Skin of body (tissue), 1 donor: ENCODE measurements at regions not wholly inside any gene's neighbourhood (a gene's known extent, or its start where the extent isn't known, plus 50 kb on each side); places are given as distances from the start of the nearest gene placed in this dataset.
"Not testable (repeated sequence)": the region's sequence is repeated elsewhere in the genome, so short reads cannot be mapped to it uniquely, and the experiment has no call there.

Source experiments
- DNase-seq: peaks from one replicate; lab custom pipeline; 2025; lab: John Stamatoyannopoulos, UW

DNA sequence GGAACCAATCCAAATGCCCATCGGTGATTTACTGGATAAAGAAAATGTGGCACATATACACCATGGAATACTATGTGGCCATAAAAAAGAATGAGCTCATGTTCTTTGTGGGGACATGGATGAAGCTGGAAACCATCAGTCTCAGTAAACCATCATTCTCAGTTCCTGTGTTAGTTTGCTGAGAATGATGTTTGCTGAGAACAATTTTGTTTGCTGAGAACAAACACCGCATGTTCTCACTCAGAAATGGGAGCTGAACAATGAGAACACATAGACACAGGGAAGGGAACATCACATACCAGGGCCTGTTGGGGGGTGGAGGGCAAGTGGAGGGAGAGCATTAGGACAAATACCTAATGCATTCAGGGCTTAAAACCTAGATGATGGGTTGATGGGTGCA, 185.5 kb downstream of the ANXA1 start:
- not testable (repeated sequence) for DNase-seq

DNA sequence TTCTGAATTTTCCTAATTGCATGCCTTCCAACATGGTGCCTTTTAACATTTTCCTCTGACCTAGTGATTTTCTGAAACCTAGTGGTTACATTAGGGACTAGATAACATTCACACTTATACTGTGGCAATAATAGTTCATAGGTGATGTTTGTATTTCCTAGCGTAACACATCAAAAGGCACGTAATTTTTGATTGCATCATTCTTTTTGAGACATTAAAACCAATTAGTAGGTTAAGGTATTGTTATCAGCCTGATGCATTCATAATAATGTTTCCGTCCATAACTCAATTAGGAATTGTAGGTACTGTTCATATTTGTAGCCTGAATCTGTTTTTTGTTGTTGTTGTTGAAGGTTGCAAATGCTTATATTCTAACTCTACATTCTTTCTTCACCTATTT, 192.4 kb downstream of the ANXA1 start:
- DNase-seq: no peak

GRCh38 chr9:73347123-73347522, 195.5 kb downstream of the ANXA1 start:
- no peak for DNase-seq

- DNase-seq: no peak
Observed at GRCh38 chr9:73347720-73348119, 196.1 kb downstream of the ANXA1 start.

DNA sequence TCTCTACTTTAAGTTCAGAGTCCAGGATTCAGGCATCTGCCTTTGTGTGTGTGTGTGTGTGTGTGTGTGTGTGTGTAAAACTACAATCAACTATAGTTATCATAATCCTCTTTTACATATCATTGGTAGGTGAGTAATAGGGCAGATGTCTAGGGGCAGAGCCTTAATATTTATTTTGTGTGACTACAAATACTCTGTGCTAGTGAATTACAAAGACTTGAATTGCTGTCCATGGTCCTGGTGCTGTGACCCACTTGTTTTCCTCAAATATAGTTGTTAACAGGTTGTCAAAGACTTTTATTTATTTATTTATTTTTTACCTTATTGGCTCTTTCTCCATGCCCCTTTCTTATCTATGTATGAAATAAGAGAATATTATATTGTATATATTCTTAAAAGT, 196.8 kb downstream of the ANXA1 start:
- no peak for DNase-seq

DNA sequence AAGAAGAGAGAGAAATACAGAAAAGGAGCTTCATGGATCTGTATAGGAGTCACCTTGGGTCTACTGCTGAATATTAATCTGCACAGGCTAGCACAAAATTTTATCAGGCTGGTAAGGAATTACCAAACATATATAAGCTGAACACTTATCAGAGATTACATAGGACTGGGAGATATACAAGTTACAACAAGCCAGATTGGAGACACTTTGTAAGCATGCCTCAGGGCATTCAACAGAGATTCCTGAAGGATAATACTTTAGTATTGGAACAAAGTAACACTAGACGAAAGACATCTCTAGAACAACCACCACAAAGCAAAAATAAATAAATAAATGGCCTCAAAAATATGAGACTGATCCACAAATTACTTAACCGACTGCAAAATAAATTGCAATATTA, 197.8 kb downstream of the ANXA1 start:
- no peak for DNase-seq

DNA sequence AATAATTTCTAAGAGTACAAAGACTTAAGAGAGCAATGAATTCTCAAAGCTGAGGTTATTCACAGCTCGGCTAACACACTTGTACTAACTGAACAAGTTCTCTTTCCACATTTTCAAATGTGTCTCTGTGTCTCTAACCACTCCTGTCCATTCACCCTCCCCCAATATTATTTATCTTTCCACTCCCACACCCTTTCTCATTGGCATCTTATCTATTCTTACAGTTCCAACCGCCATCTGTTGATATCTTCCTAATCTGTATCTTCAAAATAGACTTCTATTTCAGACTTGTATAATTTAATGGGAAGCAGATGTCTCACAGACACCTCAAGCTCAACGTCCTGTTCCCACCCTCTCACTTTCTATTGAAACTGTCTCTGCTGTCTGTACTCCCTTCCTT, 205.9 kb downstream of the ANXA1 start:
- DNase-seq: no peak

DNA sequence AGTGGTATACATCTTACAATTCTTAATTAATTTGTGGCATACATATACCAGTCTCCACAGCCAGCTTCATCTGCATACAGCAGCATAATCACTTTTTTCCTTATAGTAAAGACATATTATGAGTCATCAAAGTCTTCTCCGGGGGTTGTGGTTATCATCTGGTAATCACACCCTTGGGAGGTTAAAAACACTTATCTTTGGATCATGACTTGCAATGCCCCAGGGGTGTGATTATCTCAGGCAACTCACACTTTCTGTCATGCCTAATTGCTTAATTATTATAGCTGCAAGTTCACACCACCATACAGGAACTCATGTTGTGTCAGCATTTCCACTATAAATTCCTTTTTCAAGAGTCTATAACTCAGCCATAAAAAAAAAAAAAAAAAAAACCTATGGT, 218.4 kb downstream of the ANXA1 start:
- no peak for DNase-seq

DNA sequence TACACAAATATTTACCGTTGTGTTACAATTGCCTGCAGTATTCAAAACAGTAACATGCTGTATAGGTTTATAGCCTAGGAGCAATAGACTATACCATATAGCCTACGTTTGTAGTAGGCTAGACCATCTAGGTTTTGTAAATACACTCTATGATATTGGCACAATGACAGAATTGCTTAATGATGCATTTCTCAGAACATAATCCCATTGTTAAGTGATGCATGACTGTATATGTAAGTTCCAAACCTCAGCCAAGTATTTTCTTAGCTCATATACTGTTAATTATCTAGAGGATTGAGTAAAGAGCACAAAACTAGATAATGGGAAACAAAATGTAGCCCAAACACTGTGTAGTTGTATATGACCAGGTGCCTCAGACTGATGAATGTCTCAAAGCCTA, 220.1 kb downstream of the ANXA1 start:
- DNase-seq: no peak

DNA sequence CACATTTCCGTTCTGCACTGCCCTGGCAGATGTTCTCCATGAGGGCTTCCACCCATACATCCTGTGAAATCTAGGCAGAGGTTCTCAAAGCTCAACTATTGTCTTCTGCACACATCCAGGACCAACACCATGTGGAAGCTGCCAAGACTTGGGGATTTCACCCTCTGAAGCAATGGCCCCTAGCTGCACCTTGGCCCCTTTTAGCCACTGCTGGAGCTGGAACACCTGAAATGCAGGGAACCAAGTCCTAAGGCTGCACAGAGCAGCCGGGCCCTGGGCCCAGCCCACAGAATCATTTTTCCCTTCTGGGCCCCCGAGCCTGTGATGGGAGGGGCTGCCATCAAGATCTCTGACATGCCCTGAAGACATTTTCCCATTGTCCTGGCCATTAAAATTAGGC, 228.7 kb downstream of the ANXA1 start:
- no peak for DNase-seq

DNA sequence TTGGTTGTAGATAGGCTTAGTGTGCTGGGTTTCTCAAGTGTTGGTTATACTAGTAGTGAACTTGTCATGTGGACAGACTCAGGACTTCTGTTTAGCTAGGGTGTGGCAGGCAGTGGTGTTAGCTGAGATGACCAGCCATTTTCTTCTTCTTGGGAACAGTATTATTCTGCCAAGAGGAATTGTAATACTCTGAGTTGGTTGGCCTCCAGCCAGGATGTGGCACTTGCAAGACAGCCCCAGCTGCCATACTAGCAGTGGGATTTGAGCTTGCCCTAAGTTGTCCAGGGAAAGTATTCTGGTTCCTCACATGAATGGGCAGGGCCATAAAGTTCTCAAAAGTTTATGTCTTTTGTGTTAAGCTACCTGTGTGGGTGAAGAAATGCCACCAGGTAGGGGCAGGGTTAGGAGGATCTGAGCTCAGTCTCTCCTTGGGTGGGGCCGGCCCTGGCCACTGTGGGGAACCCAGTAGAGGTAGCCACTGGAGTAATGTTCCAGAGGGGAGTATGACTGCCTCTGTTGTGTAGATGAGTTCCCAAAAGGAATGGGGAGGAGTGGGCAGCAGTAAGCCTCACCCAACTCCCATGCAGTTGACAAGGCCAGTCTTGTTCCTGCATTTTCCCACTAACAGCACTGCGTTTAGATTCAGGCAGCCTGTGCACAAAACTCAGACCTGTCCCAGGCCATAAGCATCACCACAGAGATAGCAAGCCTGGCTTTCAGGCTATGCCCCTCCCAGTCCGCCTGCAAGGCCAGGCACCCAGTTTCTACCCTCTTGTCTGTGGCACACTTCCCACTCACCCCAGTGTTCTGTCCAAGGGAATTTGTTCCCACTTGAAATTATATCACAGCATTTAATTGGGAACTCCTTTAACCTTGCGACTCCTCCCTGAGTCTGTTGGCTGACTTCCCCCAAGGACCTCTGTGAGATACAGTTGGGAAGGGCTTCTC, 250.7 kb downstream of the ANXA1 start:
- DNase-seq: no peak

DNA sequence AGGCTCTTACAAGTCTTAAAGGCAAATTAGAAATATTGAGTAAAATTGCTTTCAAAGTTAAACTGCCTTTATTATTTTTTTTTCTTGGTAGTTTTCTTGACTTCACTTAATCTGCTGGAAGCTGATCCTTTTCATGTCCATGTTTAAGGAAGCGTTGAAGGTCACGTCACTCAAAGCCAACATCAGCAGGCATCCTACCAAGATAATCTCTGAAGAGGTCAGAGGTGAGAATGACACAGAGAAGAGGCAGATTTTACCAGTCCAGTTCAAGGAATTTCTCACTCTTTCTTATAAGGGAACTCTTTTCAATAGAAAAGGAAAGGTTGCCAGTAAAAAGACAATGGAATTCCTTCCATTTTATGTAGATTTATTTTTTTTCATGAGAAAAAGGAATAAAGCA, 259.8 kb downstream of the ANXA1 start:
- DNase-seq: no peak

DNA sequence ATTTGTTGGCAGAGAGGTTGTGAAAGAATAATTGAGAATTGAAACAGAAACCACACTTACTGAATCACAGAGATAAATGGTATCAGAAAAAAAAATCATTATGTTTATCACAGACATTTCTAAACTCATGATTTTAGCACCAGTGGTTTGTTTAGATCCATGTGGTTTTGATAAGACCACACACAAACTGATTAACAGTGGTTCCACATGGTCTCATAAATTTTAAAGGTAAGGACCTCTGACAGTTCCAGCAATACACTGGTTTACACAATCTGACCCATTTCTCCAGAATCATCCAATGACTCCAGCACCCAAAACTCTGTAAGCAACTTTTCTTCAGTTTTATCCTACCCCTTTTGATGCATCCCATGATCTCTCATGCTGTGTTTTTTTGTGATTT, 261.2 kb downstream of the ANXA1 start:
- no peak for DNase-seq

DNA sequence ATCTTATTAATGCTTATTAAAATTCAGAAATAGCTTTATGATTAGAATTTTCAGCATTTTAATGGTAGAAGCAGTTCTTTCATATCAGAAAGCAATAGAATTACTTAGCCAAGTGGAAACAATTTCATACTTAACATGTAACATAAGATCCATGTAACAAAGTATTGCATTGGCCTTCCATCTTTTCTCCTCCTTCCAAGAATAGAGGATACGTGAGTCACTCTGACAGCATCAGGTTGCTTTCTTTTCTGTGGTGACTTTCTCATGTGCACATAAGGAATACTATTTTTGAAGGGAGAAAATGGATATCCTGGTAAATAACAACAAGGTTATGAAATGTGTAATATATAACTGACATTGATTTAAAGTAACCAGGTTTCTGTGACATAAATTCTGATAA, 272.2 kb downstream of the ANXA1 start:
- DNase-seq: no peak

GRCh38 chr9:73426269-73426668, 274.6 kb downstream of the ANXA1 start:
- DNase-seq: no peak

DNA sequence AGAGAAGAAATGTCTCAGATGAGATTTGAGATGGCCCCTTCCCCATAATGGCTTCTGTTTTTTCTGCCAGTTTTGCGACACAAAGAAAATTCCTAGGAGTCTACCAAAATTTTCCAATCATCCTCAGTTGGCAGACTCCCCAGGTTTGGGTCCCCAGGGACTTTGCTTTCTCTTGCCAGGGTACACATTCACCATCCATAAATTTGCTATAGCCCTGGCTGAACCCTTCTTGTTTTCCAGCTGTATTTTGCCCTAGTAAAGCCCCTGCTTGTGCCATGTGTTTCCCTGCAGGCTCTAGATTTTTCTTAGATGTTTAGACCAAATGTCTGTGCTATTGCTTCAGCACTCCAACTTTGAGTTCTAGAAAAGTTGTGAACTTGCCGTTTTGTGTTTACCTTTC, 283.2 kb downstream of the ANXA1 start:
- no peak for DNase-seq

DNA sequence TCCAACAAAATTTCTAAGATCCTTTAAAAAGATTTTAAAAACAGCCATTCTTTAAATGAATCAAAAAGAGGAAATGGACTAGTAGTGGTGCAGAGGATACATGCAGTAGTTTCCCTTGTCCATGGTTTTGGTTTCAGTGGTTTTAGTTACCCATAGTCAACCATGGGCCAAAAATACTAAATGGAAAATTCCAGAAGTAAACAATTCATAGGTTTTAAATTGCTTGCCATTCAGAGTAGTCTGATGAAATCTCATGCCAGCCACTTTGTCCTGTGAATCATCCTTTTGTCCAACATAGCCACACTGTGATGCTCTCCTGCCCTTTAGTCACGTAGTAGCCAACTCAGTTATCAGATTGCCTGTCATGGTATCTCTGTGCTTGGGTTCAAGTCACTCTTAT, 286.1 kb downstream of the ANXA1 start:
- DNase-seq: no peak

- not testable (repeated sequence) for DNase-seq
Observed at GRCh38 chr9:73439839-73440238, 288.2 kb downstream of the ANXA1 start.

DNA sequence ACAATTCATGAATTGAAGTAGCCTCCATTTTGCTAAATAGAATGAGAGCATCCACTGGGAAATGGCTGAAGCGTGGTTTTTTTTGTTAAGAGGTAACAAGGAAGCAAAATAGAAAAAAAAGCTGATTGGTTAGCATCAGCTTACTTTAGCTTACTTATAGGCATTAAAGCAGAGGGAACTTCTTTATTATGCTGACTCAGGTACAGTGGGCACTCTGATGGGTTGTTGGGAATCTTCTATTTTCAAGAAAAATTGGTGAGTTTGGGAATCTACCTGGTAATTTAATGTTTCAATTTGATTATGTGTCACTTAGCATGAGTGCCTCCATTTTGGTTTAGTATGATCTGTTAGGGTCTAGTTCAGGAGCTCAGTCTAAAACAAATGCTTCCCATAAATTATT, 289.6 kb downstream of the ANXA1 start:
- DNase-seq: no peak

- no peak for DNase-seq
Observed at GRCh38 chr9:73441890-73442818, 290.5 kb downstream of the ANXA1 start.

GRCh38 chr9:73444821-73445220, 293.2 kb downstream of the ANXA1 start:
- DNase-seq: no peak

DNA sequence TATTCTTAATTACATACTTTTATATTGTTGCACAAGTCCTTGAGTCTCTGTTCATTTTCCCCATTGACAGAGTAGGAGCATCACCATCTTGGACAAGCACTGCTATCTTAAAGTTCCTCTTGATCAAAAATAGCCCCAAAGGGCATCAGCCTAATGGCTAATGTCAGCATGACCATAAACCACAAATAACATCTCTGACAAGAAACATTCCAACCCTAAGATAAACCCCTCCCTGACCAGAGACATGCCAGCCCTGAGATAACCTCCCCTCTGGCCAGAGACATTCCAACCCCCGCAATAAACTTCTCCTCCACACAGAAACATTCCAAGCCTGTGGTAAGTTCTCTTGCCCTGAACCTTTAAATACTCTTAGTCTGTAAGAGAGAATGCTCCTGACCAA, 293.7 kb downstream of the ANXA1 start:
- not testable (repeated sequence) for DNase-seq
